ENCODE measurements at regions not wholly inside any gene's neighbourhood (a gene's known extent, or its start where the extent isn't known, plus 50 kb on each side); places are given as distances from the start of the nearest gene placed in this dataset.

- no peak for TF ChIP-seq TOX (CRISPR knock-in tag; IDR thresholded peaks at IDR 0.05; ENCODE audit: borderline replicate concordance)
- TF ChIP-seq CSRNP3 (CRISPR knock-in tag; IDR thresholded peaks at IDR 0.05) = no peak
- no peak for TF ChIP-seq ZFP3 (CRISPR knock-in tag; IDR thresholded peaks at IDR 0.05)
- TF ChIP-seq ARNTL (CRISPR knock-in tag; IDR thresholded peaks at IDR 0.05; ENCODE audit: borderline replicate concordance, low read depth) = no peak
- no peak for TF ChIP-seq TSHZ2 (CRISPR knock-in tag; IDR thresholded peaks at IDR 0.05)
- TF ChIP-seq PATZ1 (CRISPR knock-in tag; IDR thresholded peaks at IDR 0.05; ENCODE audit: borderline replicate concordance) = no peak
- TF ChIP-seq OSR1 (CRISPR knock-in tag; IDR thresholded peaks at IDR 0.05) = no peak
- no peak for TF ChIP-seq RARB (CRISPR knock-in tag; IDR thresholded peaks at IDR 0.05)
- TF ChIP-seq CREB5 (CRISPR knock-in tag; IDR thresholded peaks at IDR 0.05; ENCODE audit: low read depth) = no peak
Observed at GRCh38 chr1:73736125-73736524, 461.9 kb downstream of the LRRIQ3 start.
